HPDE6-E6E7 (cell line): ENCODE measurements at regions not wholly inside any gene's neighbourhood (a gene's known extent, or its start where the extent isn't known, plus 50 kb on each side); places are given as distances from the start of the nearest gene placed in this dataset.

Experiments used
- DNase-seq: peaks from one replicate; pipeline ENCODE4 v3.0.0; 2011; ENCODE audit warnings: missing footprints; ENCODE audit errors: extremely low spot score

DNA sequence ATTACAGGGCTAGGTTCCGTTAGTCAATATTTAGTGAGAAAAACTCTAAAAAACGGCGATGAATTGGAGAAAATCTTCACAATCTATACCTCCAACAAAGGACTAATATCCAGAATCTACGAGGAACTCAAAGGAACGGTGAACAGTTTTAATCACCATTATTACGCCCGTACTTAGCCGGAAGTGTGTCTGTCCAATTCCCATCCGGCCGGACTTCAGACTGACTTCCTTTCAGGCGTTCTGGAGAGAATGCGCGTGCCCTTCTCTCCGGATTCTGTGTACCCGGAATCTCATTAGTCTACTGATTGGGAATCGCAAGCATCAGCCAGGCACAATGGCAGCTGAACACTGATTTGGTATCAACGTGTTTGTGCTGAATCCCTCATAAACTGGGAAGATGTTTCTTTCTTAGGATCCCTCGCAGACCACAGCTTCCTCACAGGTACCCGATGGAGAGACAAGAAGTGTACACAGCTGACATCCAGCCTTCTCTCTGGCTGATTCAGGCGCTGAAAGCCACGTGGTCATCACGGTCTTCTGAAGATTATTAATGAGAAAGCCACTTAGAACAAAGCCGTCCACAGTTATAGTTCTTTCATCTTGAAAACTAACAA, 239.9 kb downstream of the ZNF516 start:
- DNase-seq = no peak

GRCh38 chr18:76252880-76253279, 242.2 kb downstream of the ZNF516 start:
- DNase-seq = no peak

DNA sequence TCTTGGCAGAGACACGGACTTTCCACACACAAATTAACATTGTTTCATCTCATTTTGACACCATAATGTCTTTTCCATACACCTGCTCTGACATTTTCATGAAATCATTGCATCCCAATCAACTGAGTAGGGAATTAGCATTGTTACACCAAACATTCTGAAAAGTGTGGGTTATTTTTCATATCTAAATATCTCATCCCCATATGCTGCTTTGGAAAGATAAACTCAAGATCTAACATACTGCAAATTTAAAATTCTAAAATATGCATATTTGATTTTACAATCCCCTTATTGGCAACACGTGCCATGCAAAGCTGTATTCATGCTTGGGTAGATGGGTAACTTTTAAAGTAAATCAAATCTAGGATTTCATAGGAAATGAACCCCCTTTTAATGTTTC, 242.9 kb downstream of the ZNF516 start:
- DNase-seq = no peak

GRCh38 chr18:76251691-76252090, 243.4 kb downstream of the ZNF516 start:
- no peak for DNase-seq

- DNase-seq = no peak
These were observed 248.5 kb downstream of the ZNF516 start for GRCh38 chr18:76246590-76246989.

DNA sequence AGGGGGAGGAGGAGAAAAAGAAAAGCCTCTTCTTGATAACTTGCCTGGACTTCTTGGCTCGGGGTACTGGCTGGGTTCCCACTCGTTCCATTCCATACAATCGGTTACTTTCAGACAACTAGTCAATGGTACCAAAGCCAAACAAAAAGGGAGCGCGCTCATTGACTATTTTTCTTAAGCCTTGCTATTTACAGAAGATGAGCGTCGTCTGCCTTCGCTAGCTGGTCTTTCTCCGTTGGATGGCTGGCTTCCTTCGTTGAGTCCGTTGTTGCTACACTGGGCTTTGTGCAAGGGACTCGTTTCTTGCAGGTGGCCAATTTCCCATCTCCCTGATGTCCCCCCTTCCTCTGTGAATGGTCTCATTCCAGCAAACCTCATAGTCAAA, 260.4 kb downstream of the ZNF516 start:
- DNase-seq = no peak

- DNase-seq = no peak
These were observed 261.0 kb downstream of the ZNF516 start for GRCh38 chr18:76233876-76234675.

DNA sequence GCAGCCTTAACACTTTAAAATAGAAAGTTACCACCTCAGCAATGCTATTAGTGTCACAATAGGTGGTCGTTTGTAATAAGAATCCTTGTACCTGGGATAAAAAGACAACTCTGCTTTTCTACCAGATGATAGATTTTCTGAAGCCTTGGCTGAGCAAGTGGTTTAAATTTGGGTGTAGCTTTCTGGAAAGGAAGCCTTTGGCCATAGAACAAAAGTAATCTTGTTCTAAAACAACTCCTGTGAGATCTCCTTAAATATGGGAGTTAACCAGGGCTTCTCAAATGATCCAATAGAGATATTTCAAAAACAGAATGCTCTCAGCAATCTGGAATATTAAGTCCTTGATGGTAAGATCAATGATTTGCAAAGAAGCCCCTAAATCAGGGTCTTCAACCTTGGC, 261.6 kb downstream of the ZNF516 start:
- DNase-seq = no peak

- no peak for DNase-seq
These were observed 262.3 kb downstream of the ZNF516 start for GRCh38 chr18:76232779-76233178.

- no peak for DNase-seq
These were observed 263.0 kb downstream of the ZNF516 start for GRCh38 chr18:76232010-76232409.

DNA sequence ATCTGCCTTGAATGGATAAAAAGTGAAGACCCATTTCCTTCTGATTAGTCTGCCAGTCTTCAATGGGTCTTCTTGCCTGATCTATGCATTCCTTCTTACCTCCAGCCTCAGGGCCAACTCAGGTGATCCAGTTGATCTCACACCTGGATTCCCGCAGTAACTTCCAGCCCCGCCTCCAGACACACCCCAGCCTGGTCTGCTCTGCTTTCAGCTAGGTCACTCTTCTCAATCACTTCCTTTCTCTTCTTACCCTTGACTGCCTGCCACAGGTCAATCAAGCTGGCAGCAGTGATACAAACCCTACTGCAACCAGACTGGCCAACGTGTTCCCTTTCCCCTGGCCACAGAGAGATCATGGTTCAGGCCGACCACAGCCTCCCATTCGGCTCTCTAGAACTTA, 263.6 kb downstream of the ZNF516 start:
- DNase-seq = no peak

DNA sequence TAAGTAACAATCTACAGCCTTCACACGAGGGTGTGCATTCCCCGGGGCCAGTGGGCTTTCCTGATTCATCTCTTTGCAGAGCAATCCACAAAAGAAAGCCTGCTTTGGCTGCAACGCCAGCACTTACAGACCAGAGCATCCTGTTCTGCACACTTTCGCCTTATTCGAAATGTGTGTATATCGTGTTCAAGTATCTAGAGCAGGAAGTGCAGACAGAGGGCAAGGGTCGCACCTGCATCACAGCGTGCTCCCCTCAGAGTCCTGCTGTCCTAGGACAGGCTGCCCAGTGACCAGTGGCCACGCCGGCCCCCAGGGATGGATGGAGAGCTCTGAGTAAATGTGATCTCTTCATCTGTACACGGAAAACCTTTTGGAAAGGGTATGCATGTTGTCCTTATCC, 264.3 kb downstream of the ZNF516 start:
- DNase-seq = no peak

GRCh38 chr18:76228716-76229115, 266.3 kb downstream of the ZNF516 start:
- no peak for DNase-seq

DNA sequence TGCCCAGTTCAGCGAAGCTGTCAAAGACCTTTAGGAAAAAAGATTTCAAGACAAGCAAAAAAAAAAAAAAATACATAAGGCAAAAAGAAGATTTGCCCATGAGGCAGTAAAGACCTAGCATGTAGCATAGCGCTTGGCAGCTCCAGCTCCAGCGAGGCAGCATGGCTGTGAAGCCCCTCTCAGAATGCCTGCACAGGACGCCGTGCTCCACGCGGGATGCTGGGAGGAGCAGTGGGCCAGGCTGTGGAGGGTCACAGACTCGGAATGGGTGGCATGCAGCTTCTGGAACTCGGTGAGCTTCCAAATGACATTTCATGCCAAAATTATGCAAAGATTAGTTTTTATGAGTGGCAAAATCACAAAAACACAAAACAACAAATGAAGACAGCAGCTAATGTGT, 267.3 kb downstream of the ZNF516 start:
- no peak for DNase-seq

GRCh38 chr18:76223403-76223802, 271.6 kb downstream of the ZNF516 start:
- no peak for DNase-seq

- no peak for DNase-seq
These were observed 276.0 kb downstream of the ZNF516 start for GRCh38 chr18:76219023-76219422.

GRCh38 chr18:76216096-76216495, 278.9 kb downstream of the ZNF516 start:
- DNase-seq = no peak

DNA sequence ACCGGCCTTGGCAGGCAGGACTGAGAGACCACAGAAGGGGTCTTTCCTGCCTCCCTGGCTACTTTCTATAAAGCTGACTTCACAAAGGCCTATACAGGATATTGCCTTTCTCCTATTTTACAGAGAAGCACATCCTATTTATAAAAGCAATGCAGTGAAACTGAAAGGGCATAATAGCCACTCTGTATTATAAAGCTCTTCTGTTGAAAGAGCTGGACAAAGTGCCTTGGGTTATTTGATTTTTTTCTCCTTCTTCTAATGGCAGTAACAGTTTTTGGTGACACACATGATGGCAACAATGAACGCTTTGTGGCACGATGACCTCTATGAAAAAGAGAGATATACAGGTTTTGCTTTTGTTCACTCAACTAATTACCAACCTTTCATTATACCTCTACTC, 281.1 kb downstream of the ZNF516 start:
- DNase-seq = no peak

- DNase-seq = no peak
These were observed 282.1 kb downstream of the ZNF516 start for GRCh38 chr18:76212960-76213359.

DNA sequence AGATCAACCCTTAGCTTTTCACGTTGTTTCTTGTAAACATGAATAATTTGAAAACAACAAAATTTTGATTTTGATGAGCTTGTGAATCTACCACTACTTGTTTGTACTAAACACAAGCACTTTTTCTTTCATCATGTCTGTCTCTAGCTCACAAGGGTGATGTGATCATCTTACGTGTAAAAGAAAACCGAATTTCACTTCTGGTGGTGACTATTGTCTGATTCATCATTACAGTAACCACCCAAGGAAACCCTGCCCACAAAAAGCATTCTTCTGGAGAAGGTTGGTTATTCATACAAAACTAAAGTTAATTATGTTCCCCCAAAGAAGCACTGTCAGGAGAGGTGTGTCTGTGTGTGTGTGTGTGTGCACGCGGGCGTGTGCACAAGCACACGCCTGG, 285.4 kb downstream of the ZNF516 start:
- DNase-seq = peak; percentile 4

GRCh38 chr18:76208678-76209306, 286.2 kb downstream of the ZNF516 start:
- DNase-seq = no peak

GRCh38 chr18:76205906-76206305, 289.1 kb downstream of the ZNF516 start:
- DNase-seq = no peak

DNA sequence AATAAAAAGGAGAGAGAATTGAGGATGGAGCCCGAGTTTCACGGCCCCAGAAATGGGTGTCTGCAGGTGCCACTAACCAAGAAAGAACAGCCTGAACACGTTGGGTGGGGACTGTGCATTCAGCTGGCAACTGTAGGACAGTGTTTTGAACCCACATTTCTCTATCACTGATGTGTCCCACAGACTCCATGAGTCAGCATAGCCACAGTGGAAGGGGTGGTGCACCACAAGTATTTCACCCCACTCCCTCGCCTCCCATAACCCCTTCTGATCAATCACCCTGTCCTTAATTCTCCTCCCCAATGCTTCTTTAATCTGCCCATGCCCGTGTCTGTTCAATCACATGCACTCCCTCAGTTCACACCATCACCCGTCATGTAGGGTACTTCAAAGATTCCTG, 291.5 kb downstream of the ZNF516 start:
- no peak for DNase-seq
